PFSK-1 (cell line): ENCODE measurements at regions not wholly inside any gene's neighbourhood (a gene's known extent, or its start where the extent isn't known, plus 50 kb on each side); places are given as distances from the start of the nearest gene placed in this dataset.

Experiments used
- FOXP2 ChIP-seq: optimal IDR thresholded peaks from 2 replicates; pipeline ENCODE3; 2011; ENCODE audit warnings: borderline replicate concordance, control low read depth, inconsistent platforms; ENCODE audit not compliant: insufficient read depth; ENCODE audit errors: extremely low read length, extremely low read depth
- POLR2AphosphoS5 ChIP-seq: IDR thresholded peaks from 2 replicates; pipeline ENCODE4 v1.6.1; 2012; ENCODE audit warnings: low read depth, mild to moderate bottlenecking, control low read depth, low read length, moderate library complexity
- REST ChIP-seq, 2 experiments: IDR thresholded peaks; 2 replicates each; pipeline versions ENCODE4 v1.6.1 to v1.8.0; 2011 to 2012; ENCODE audit warnings: low read depth in 2 of 2, low read length in 2 of 2, control low read depth in 1 of 2, inconsistent platforms in 1 of 2, mild to moderate bottlenecking in 1 of 2, moderate library complexity in 1 of 2; ENCODE audit not compliant: insufficient read depth in 1 of 2
- SIN3A ChIP-seq: IDR thresholded peaks from 2 replicates; pipeline ENCODE4 v1.6.1; 2012; ENCODE audit warnings: mild to moderate bottlenecking, low read length, moderate library complexity, borderline replicate concordance; ENCODE audit not compliant: insufficient read depth
- TAF1 ChIP-seq: IDR thresholded peaks from 2 replicates; pipeline ENCODE4 v1.6.1; 2012; ENCODE audit warnings: low read length, control low read depth, borderline replicate concordance; ENCODE audit not compliant: insufficient read depth

DNA sequence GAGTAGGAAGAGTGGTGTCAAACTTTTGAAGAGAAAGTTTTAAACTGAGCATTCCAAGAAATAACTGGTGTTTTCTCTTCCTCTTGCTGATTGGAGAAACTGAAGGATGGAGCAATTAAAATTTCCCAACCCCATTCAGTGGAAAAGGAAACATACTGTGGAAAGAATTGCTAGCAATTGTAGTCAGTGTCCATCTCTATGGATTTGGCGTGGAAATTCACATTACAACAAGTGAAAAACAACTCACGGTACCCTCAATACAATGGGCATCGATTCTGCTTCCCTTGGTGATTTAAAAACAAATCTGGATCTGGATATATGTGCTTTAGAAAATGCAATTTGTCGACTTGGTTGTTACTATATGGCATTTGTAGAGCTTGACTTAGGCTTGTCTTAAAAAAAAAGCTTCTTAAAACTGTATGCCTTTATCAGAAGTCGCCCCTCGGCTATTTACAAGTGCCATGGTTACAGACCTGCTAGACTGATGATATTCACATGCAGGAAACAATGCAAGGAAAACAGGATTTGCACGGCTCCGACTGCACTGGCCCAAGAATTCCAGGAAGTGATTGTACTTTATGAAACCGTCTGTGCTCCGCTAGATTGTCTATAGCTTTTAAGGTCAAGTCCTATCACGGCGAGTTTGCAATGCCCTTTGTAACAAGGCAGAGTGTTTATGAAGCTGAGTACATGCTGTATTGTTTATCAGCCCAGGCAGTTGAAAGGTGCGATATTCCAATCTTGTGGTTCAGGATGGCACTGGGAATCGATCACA, 131.7 kb upstream of the PHACTR1 start:
- no peak for TF ChIP-seq FOXP2
- TF ChIP-seq SIN3A = no peak
- no peak for TF ChIP-seq REST (IDR thresholded peaks at IDR 0.05; ENCODE audit: insufficient read depth in 1 of 2, low read depth in 2 of 2, low read length in 2 of 2)
- TF ChIP-seq TAF1 = no peak
- TF ChIP-seq POLR2AphosphoS5 = no peak

GRCh38 chr6:12585497-12585958, 131.0 kb upstream of the PHACTR1 start:
- TF ChIP-seq SIN3A = no peak
- TF ChIP-seq FOXP2 = no peak
- TF ChIP-seq TAF1 = no peak
- no peak for TF ChIP-seq REST (IDR thresholded peaks at IDR 0.05; ENCODE audit: insufficient read depth in 1 of 2, low read depth in 2 of 2, low read length in 2 of 2)
- TF ChIP-seq POLR2AphosphoS5 = no peak

DNA sequence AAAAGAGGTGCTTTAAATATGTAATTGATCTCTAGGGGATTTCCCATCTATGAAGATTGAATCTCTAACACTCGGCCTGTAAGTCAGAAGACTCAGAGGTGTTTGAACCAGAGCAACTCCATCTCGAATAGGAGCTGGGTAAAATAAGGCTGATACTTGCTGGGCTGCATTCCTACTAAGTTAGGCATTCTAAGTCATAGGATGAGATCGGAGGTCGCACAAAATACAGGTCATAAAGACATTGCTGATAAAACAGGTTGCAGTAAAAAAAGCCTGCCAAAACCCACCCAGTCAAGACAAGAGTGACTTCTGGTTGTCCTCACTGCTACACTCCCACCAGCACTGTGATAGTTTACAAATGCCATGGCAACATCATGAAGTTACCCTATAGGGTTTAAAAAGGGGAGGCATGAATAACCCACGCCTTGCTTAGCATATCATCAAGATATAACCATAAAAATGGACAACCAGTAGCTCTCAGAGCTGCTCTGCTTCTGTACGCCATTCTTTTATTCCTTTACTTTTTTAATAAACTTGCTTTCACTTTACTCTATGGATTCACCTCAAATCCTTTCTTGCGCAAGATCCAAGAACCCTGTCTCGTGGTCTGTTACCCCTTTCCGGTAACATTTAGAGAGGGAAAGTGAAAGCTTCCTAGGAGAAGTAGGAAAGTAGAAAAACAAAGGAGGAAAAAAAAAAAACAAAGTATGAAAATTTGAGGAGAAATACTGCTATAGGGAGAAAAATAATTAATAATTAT, 129.7 kb upstream of the PHACTR1 start:
- no peak for TF ChIP-seq REST (IDR thresholded peaks at IDR 0.05; ENCODE audit: insufficient read depth in 1 of 2, low read depth in 2 of 2, low read length in 2 of 2)
- no peak for TF ChIP-seq POLR2AphosphoS5
- TF ChIP-seq SIN3A = no peak
- no peak for TF ChIP-seq FOXP2
- no peak for TF ChIP-seq TAF1

DNA sequence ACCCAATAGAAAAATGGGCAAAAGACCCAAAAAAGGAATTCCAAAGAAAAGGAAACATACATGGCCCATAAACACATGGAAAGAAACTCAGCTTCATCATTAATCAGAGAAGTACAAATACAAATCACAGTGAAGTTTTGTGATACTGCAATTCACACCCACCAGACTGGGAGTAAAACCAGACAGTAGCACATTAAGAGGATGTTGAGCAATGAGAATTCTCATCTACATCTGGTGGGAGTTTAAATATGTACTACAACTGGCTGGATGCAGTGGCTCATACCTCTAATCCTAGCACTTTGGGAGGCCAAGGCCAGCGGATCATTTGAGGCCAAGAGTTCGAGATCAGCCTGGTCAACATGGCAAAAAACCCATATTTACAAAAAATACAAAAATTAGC, 125.7 kb upstream of the PHACTR1 start:
- TF ChIP-seq SIN3A = no peak
- TF ChIP-seq REST (IDR thresholded peaks at IDR 0.05; ENCODE audit: insufficient read depth in 1 of 2, low read depth in 2 of 2, low read length in 2 of 2) = no peak
- no peak for TF ChIP-seq POLR2AphosphoS5
- TF ChIP-seq TAF1 = no peak
- no peak for TF ChIP-seq FOXP2
